Stimulated activated CD4-positive, alpha-beta T cell treated with anti-CD3 and anti-CD28 coated beads, Interleukin-1b, Interleukin-23, amount 100 ng/mL, for 48 hours (primary cell): ENCODE measurements at regions not wholly inside any gene's neighbourhood (a gene's known extent, or its start where the extent isn't known, plus 50 kb on each side); places are given as distances from the start of the nearest gene placed in this dataset.
"Not testable (repeated sequence)": the region's sequence is repeated elsewhere in the genome, so short reads cannot be mapped to it uniquely, and the experiment has no call there.

Source experiments
- DNase-seq: peaks from one replicate; pipeline ENCODE4 v3.0.0-alpha.2; 2020

GRCh38 chr1:178020968-178021640 is 51.2 kb upstream of the SEC16B start:
- no peak for DNase-seq

GRCh38 chr1:178021950-178022349 is 52.1 kb upstream of the SEC16B start:
- no peak for DNase-seq

- no peak for DNase-seq
Observed at GRCh38 chr1:178023181-178023618, 53.3 kb upstream of the SEC16B start.

GRCh38 chr1:178024504-178024903 is 54.6 kb upstream of the SEC16B start:
- DNase-seq: no peak

- DNase-seq: no peak
Observed at GRCh38 chr1:178025613-178026356, 55.9 kb upstream of the SEC16B start.

- no peak for DNase-seq
Observed at GRCh38 chr1:178028841-178029481, 59.1 kb upstream of the SEC16B start.

- DNase-seq: no peak
Observed at GRCh38 chr1:178030467-178030866, 60.6 kb upstream of the SEC16B start.

GRCh38 chr1:178031856-178032320 is 62.0 kb upstream of the RASAL2 start:
- DNase-seq: peak; percentile 13

- DNase-seq: no peak
Observed at GRCh38 chr1:178033019-178033418, 60.9 kb upstream of the RASAL2 start.

GRCh38 chr1:178034676-178035075 is 59.2 kb upstream of the RASAL2 start:
- DNase-seq: no peak

GRCh38 chr1:178036090-178036489 is 57.8 kb upstream of the RASAL2 start:
- DNase-seq: no peak

GRCh38 chr1:178037510-178038253 is 56.2 kb upstream of the RASAL2 start:
- DNase-seq: no peak

- no peak for DNase-seq
Observed at GRCh38 chr1:178038372-178038771, 55.5 kb upstream of the RASAL2 start.

GRCh38 chr1:178039891-178040290 is 54.0 kb upstream of the RASAL2 start:
- no peak for DNase-seq

GRCh38 chr1:178043940-178044339 is 50.0 kb upstream of the RASAL2 start:
- DNase-seq: not testable (repeated sequence)
